ENCODE measurements at regions not wholly inside any gene's neighbourhood (a gene's known extent, or its start where the extent isn't known, plus 50 kb on each side); places are given as distances from the start of the nearest gene placed in this dataset.

DNA sequence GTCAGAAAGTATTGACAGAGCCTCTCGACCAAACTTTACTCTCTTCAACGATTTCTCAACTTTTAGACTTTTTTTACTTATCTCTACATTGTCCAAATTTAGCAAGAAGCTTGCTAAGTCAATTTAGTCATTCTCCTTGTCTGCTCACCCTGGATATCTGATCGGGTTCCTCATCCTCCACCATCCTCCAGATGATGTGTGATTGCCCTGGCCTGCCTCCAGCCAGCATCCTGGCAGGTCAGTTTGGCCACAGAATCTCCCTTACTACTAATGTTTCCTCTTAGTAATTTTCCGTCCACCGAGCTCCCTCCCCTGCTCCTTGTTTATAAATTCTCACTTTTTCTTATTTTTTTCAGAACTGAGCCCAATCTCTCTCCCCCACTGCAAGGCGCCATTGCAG is 167.9 kb upstream of the ZFP42 start:
- no peak for TF ChIP-seq Cebpa-rat (IDR thresholded peaks at IDR 0.05)
- H4K20me1 ChIP-seq: no peaks in the 10 kb centered on the region
- no peaks in the 10 kb centered on the region for H3K4me1 ChIP-seq
- no peaks in the 10 kb centered on the region for H3K27me3 ChIP-seq
- no peak overlapping the region for H3K4me2 ChIP-seq
- H3K36me3 ChIP-seq: no peaks in the 10 kb centered on the region
- no peaks in the 10 kb centered on the region for H3K9me3 ChIP-seq
- H3K4me3 ChIP-seq: no peak overlapping the region
- H3K9ac ChIP-seq: no peak overlapping the region
- no peak overlapping the region for H3K27ac ChIP-seq

DNA sequence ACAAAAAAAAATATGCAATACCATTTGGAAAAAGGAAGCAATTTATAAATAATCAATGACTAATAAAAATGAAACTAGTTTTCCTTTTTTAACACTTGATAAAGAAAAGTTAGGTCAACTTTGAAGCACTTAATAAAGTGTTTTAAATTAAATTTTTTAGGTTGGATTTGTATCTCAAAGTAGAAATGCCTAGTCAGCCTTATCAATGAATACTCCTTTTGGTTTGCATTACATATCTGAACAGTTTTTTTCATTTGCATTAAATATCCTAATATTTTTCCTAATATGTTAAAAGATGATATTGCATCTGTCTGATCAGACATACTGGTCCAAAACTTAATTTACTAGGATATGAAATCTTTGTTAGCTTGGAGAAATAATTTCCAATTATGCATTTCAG is 155.8 kb upstream of the ZFP42 start:
- Histone ChIP-seq H3K9ac (no peak overlapping the region), H3K4me3 (no peak overlapping the region), H3K36me3 (no peaks in the 10 kb centered on the region), H3K4me2 (no peak overlapping the region), H3K27ac (no peak overlapping the region), H4K20me1 (no peaks in the 10 kb centered on the region), H3K27me3 (no peaks in the 10 kb centered on the region), H3K4me1 (no peaks in the 10 kb centered on the region), H3K9me3 (no peaks in the 10 kb centered on the region)
- no peak for TF ChIP-seq Cebpa-rat (IDR thresholded peaks at IDR 0.05)

DNA sequence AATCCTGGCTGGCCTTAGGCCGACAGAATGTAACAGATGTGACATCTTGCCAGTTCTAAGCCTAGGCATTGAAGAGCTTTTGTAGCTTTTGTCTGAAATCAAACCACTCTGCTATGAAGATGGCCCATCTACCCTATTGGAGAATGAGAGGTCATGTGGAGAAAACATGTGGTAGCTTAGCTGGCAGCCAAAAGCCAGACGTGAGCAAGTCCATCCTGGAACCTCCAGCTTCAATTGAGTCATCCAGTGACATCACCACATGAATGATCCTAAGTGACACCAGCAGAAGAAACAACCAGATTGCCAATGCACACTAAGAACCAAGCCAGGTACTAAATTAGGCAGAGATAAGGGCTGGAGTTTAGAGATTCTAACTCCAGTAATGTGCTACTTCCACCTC is 154.8 kb upstream of the ZFP42 start:
- Histone ChIP-seq H3K36me3 (no peaks in the 10 kb centered on the region), H3K4me3 (no peak overlapping the region), H3K9ac (no peak overlapping the region), H3K4me2 (no peak overlapping the region), H3K9me3 (no peaks in the 10 kb centered on the region), H4K20me1 (no peaks in the 10 kb centered on the region), H3K27me3 (no peaks in the 10 kb centered on the region), H3K4me1 (no peaks in the 10 kb centered on the region), H3K27ac (no peak overlapping the region)
- no peak for TF ChIP-seq Cebpa-rat (IDR thresholded peaks at IDR 0.05)

DNA sequence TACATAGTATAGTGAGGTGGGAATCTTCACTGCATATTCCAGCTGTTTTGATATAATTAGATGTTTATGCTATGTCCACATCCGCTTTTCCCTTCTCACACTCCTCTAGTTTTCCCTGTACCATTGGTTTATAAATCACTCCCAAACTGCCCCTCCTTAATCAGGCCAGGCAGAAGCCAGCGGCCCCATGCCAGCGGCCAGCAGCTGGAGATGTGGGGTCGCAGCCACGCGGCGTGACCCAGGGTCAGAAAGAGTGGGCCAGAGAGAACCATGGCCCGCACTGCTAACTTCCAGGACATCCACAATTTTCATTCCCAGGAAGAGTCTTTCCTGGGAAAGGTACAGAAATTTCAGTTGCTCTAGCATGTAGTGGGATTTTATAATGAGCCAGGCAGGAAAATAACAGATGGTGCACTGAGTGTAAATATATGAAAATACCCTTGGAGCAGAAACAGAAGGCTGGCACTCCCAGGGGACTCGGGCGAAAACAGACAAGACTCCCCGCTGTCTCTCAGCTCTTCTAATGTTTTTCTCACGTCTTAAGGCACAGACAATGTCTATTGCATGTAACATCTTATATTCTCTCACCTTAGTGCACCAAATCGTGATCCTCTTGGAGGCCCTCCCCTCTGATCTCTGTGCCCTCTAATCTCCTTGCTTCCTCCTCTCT is 145.9 kb upstream of the ZFP42 start:
- H4K20me1 ChIP-seq: no peaks in the 10 kb centered on the region
- no peaks in the 10 kb centered on the region for H3K27me3 ChIP-seq
- H3K4me2 ChIP-seq: no peak overlapping the region
- no peaks in the 10 kb centered on the region for H3K4me1 ChIP-seq
- no peaks in the 10 kb centered on the region for H3K9me3 ChIP-seq
- H3K4me3 ChIP-seq: no peak overlapping the region
- no peaks in the 10 kb centered on the region for H3K36me3 ChIP-seq
- H3K27ac ChIP-seq: no peak overlapping the region
- no peak for TF ChIP-seq Cebpa-rat (IDR thresholded peaks at IDR 0.05)
- H3K9ac ChIP-seq: no peak overlapping the region

DNA sequence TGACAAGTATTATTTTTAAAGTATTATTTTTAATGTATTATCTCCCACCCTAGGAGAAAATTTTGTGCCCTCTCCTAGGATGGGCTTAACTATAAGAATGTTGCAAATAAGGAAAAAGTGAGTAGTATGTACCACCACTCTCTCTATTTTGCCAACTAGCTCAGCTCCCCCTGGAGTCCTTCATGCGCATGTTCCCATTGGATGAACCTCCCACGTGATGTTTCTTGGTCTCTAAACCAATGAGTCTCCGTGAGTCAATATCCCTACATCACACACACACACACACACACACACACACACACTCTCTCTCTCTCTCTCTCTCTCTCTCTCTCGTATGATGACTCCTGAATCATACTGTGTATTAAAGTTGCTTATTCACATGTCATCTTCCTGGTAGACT is 129.7 kb upstream of the ZFP42 start:
- Histone ChIP-seq H3K36me3 (no peaks in the 10 kb centered on the region), H3K9me3 (peaks cover 10% of the 10 kb centered on the region; the same call in 1 of the 2 replicates), H4K20me1 (no peaks in the 10 kb centered on the region)

DNA sequence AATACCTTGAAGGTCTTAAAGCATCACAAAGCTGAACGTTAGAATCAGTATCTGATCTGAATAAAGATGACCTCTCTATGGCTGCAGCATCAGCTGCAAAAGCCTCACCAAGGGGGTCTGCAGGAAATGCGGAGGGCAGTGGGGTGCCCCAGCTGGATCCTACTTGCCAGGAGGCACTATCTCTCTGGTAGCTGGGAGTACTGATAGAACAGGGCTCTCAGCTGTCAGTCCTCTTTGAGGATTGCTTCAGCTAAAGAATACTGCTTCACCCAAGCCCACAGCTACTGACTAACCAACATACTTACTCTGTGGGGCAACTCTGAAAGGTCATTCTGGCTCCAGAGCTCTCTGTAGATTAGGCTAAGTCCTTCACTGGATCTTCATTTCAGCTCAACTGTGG is 112.5 kb upstream of the ZFP42 start:
- H3K27me3 ChIP-seq: no peaks in the 10 kb centered on the region
- no peak overlapping the region for H3K4me2 ChIP-seq
- H3K27ac ChIP-seq: no peak overlapping the region
- H3K4me3 ChIP-seq: no peak overlapping the region
- H4K20me1 ChIP-seq: no peaks in the 10 kb centered on the region
- H3K9ac ChIP-seq: no peak overlapping the region
- H3K4me1 ChIP-seq: no peaks in the 10 kb centered on the region
- peaks cover 6% of the 10 kb centered on the region; the same call in 1 of the 2 replicates for H3K9me3 ChIP-seq
- no peak for TF ChIP-seq Cebpa-rat (IDR thresholded peaks at IDR 0.05)
- H3K36me3 ChIP-seq: no peaks in the 10 kb centered on the region

More for the DNA sequence above, 129.7 kb upstream of the ZFP42 start:
- no peaks in the 10 kb centered on the region for H3K4me1 ChIP-seq
- no peaks in the 10 kb centered on the region for H3K27me3 ChIP-seq
- no peak overlapping the region for H3K27ac ChIP-seq
- no peak overlapping the region for H3K4me3 ChIP-seq
- no peak for TF ChIP-seq Cebpa-rat (IDR thresholded peaks at IDR 0.05)
- no peak overlapping the region for H3K4me2 ChIP-seq
- H3K9ac ChIP-seq: no peak overlapping the region

DNA sequence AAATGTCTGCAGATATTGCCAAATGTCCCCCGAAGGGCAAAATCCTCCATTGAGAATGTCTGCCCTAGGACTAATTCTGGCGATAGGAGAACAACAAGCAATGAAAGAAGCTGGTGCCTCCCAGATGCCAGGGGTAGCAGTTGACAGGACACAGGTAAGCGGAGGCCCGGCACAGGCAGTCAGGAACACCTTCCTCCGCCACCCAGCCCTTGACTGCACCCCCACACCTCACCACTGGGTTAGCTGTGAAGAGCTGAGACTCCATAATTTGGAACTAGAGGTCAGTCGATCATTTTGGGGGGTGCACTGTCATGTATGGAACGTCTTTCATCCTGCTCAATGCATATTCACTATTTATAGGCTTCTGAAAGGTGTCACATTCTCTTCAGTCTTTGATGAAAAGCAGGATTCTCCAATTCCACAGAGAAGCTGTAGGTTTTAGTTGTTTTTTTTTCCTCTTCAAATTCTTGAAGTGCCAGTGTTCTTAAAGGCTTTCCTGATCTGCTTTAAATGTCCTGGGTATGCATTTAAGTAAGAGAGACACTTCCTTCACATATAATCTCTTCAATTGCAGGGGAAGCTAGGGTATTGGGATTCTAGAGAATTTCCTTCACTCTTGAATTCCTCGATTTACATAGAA is 111.6 kb upstream of the ZFP42 start:
- Histone ChIP-seq H3K9me3 (peaks cover 6% of the 10 kb centered on the region; the same call in 1 of the 2 replicates), H3K36me3 (no peaks in the 10 kb centered on the region), H3K4me2 (no peak overlapping the region), H4K20me1 (no peaks in the 10 kb centered on the region), H3K4me3 (no peak overlapping the region), H3K9ac (no peak overlapping the region), H3K4me1 (no peaks in the 10 kb centered on the region), H3K27me3 (no peaks in the 10 kb centered on the region), H3K27ac (no peak overlapping the region)
- no peak for TF ChIP-seq Cebpa-rat (IDR thresholded peaks at IDR 0.05)

DNA sequence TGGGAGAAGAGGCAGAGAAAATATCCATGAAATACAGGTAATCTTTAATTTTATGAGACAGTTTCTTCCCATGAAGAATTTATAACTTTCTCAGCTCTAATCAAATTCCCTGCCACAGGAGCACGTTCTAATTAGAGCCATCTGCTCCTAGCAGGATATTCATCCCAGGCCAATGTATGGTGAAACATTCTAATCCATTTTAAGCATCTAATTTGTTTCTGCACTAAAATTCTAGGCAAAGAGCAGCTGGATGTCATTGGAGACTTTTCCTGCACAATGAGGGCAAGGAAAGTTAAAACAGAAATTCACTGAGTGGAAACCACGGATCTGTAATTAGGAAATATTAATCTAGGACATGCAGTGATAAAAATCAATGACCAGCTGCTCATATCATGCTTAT is 107.7 kb upstream of the ZFP42 start:
- H3K4me3 ChIP-seq: no peak overlapping the region
- no peak overlapping the region for H3K9ac ChIP-seq
- no peaks in the 10 kb centered on the region for H3K4me1 ChIP-seq
- H4K20me1 ChIP-seq: no peaks in the 10 kb centered on the region
- no peak for TF ChIP-seq Cebpa-rat (IDR thresholded peaks at IDR 0.05)
- no peaks in the 10 kb centered on the region for H3K36me3 ChIP-seq
- no peaks in the 10 kb centered on the region for H3K27me3 ChIP-seq
- H3K9me3 ChIP-seq: peaks cover 6% of the 10 kb centered on the region; the same call in 1 of the 2 replicates
- no peak overlapping the region for H3K27ac ChIP-seq
- no peak overlapping the region for H3K4me2 ChIP-seq

DNA sequence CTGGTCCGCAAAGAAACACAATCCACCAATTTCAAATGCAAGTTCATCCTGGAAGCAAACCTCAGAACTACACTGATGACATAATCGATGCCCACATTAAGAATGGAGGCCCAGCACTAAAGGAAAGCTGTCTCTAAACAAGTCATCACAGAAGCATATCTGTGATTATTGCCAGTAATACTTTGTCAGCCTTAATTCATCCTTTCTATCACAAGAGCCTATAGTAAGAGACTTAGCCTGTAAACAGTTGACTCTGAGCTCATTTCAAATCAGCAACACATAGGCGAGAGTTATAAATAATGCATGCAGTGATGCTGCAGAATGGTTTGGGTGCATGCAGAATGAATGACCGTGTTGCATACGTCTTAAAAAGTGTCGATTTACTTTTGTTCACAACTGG is 105.9 kb upstream of the ZFP42 start:
- H3K9me3 ChIP-seq: peaks cover 6% of the 10 kb centered on the region; the same call in 1 of the 2 replicates
- no peak overlapping the region for H3K27ac ChIP-seq
- TF ChIP-seq Cebpa-rat (IDR thresholded peaks at IDR 0.05): no peak
- H4K20me1 ChIP-seq: no peaks in the 10 kb centered on the region
- H3K4me3 ChIP-seq: no peak overlapping the region
- H3K4me2 ChIP-seq: no peak overlapping the region
- H3K4me1 ChIP-seq: no peaks in the 10 kb centered on the region
- H3K36me3 ChIP-seq: no peaks in the 10 kb centered on the region
- no peaks in the 10 kb centered on the region for H3K27me3 ChIP-seq
- H3K9ac ChIP-seq: no peak overlapping the region

DNA sequence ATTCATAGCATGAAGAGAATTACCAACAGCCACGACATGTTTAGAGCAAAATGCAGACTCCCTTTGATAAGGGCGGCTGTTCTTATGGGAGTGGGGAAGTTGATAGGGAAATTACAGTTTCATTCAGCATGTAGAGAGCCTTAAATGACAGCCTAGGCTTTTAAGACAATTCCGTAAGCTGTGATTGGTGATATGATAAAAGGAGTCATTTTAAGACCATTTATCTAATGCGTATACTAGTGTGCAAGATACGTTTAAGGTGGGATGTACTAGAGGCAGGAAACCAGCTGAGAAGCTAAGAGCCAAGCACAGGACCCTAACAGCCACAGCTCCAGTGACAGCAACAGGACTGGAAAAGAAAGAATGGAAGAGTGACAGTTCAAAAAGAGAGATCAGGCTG is 102.2 kb upstream of the ZFP42 start:
- no peak overlapping the region for H3K9ac ChIP-seq
- H3K36me3 ChIP-seq: no peaks in the 10 kb centered on the region
- no peaks in the 10 kb centered on the region for H3K9me3 ChIP-seq

More for the DNA sequence above, 102.2 kb upstream of the ZFP42 start:
- Histone ChIP-seq H3K27ac (no peak overlapping the region), H3K4me1 (no peaks in the 10 kb centered on the region), H3K4me3 (no peak overlapping the region), H3K27me3 (no peaks in the 10 kb centered on the region), H3K4me2 (no peak overlapping the region), H4K20me1 (no peaks in the 10 kb centered on the region)
- TF ChIP-seq Cebpa-rat (IDR thresholded peaks at IDR 0.05): no peak
